HEK293 (cell line): ENCODE measurements at regions not wholly inside any gene's neighbourhood (a gene's known extent, or its start where the extent isn't known, plus 50 kb on each side); places are given as distances from the start of the nearest gene placed in this dataset.

Experiments
- CTCF ChIA-PET: fragments of 350-600 bp; formaldehyde crosslinking; extraction: SDS; loops from one replicate; lab custom pipeline; 2021; ENCODE audit warnings: antibody characterized with exemption; lab: Yijun Ruan, JAX
- POLR2A ChIA-PET: fragments of 300-600 bp; formaldehyde crosslinking; extraction: SDS; loops from one replicate; lab custom pipeline; 2020; ENCODE audit warnings: antibody characterized with exemption, inconsistent platforms; lab: Yijun Ruan, JAX
- H3K27ac ChIP-seq: fragments of 200-500 bp; sonication (Bioruptor generic); 2 replicates; pipeline ENCODE4 v1.5.1; 2014; ENCODE audit warnings: low read depth, low read length, control low read depth, inconsistent platforms; ENCODE audit errors: extremely low read depth
- H3K36me3 ChIP-seq, 2 experiments: fragments of 200-500 bp in 1 of 2; sonication (Bioruptor generic) in 1 of 2; 1 replicate in 1 of 2; 2 replicates in 1 of 2; pipeline ENCODE4 v1.5.1; 2014 to 2017; ENCODE audit warnings: inconsistent platforms in 2 of 2, low read length in 2 of 2; ENCODE audit not compliant: control insufficient read depth in 2 of 2, insufficient read depth in 1 of 2
- H3K4me1 ChIP-seq: fragments of 200-500 bp; sonication (Bioruptor generic); 2 replicates; pipeline ENCODE4 v1.5.1; 2014; ENCODE audit warnings: mild to moderate bottlenecking, low read length, inconsistent platforms; ENCODE audit not compliant: control insufficient read depth, insufficient read depth
- H3K4me3 ChIP-seq: 2 replicates; pipeline ENCODE4 v1.5.1; 2011; ENCODE audit warnings: low read depth, mild to moderate bottlenecking, control low read depth, low read length, moderate library complexity
- H3K9me3 ChIP-seq: fragments of 200-500 bp; sonication (Bioruptor generic); 2 replicates; pipeline ENCODE4 v1.5.1; 2014; ENCODE audit warnings: low read depth, low read length, inconsistent platforms; ENCODE audit not compliant: control insufficient read depth, insufficient read depth
- BCL11A ChIP-seq: fragments of 450-650 bp; formaldehyde crosslinking; IDR thresholded peaks from 2 replicates; pipeline ENCODE4 v1.5.1; 2016; ENCODE audit warnings: low read depth, missing biosample characterization, missing genetic modification characterization
- HOXD13 ChIP-seq: sonication (generic); formaldehyde crosslinking; IDR thresholded peaks from 2 replicates; pipeline ENCODE4 v1.8.0; 2022; ENCODE audit warnings: missing genetic modification reagents, borderline replicate concordance
- PRDM4 ChIP-seq: fragments of 450-650 bp; formaldehyde crosslinking; IDR thresholded peaks from 2 replicates; pipeline ENCODE4 v1.5.1; 2017; ENCODE audit warnings: missing biosample characterization, missing genetic modification characterization
- REST ChIP-seq: fragments of 450-650 bp; formaldehyde crosslinking; IDR thresholded peaks from 2 replicates; pipeline ENCODE4 v1.5.1; 2016; ENCODE audit warnings: missing biosample characterization, missing genetic modification characterization
- SP3 ChIP-seq: fragments of 450-650 bp; formaldehyde crosslinking; IDR thresholded peaks from 2 replicates; pipeline ENCODE4 v1.5.1; 2016; ENCODE audit warnings: missing biosample characterization, missing genetic modification characterization
- ZBTB20 ChIP-seq: fragments of 450-650 bp; formaldehyde crosslinking; IDR thresholded peaks from 2 replicates; pipeline ENCODE4 v1.5.1; 2016; ENCODE audit warnings: missing biosample characterization, missing genetic modification characterization
- ZNF16 ChIP-seq: fragments of 450-650 bp; formaldehyde crosslinking; IDR thresholded peaks from 2 replicates; pipeline ENCODE4 v1.5.1; 2016; ENCODE audit warnings: low read depth, missing biosample characterization, missing genetic modification characterization
- ZNF174 ChIP-seq: fragments of 450-650 bp; formaldehyde crosslinking; IDR thresholded peaks from 2 replicates; pipeline ENCODE4 v1.5.0; 2017; ENCODE audit warnings: missing biosample characterization, mild to moderate bottlenecking, missing genetic modification characterization
- ZNF202 ChIP-seq: fragments of 450-650 bp; formaldehyde crosslinking; IDR thresholded peaks from 2 replicates; pipeline ENCODE4 v1.5.1; 2016; ENCODE audit warnings: missing biosample characterization, missing genetic modification characterization, borderline replicate concordance
- ZNF350 ChIP-seq: fragments of 450-650 bp; formaldehyde crosslinking; IDR thresholded peaks from 2 replicates; pipeline ENCODE4 v1.5.0; 2017; ENCODE audit warnings: missing biosample characterization, mild to moderate bottlenecking, missing genetic modification characterization
- ZNF426 ChIP-seq: fragments of 450-650 bp; formaldehyde crosslinking; IDR thresholded peaks from 2 replicates; pipeline ENCODE4 v1.5.1; 2017; ENCODE audit warnings: missing biosample characterization, missing genetic modification characterization, mild to moderate bottlenecking, inconsistent platforms, moderate library complexity
- ZNF473 ChIP-seq: fragments of 450-650 bp; formaldehyde crosslinking; IDR thresholded peaks from 2 replicates; pipeline ENCODE4 v1.5.1; 2017; ENCODE audit warnings: missing biosample characterization, missing genetic modification characterization
- ZNF48 ChIP-seq: fragments of 450-650 bp; formaldehyde crosslinking; IDR thresholded peaks from 2 replicates; pipeline ENCODE4 v1.5.1; 2016; ENCODE audit warnings: missing biosample characterization, missing genetic modification characterization
- ZNF501 ChIP-seq: fragments of 450-650 bp; formaldehyde crosslinking; IDR thresholded peaks from 2 replicates; pipeline ENCODE4 v1.5.1; 2016; ENCODE audit warnings: missing biosample characterization, missing genetic modification characterization
- ZNF560 ChIP-seq: fragments of 450-650 bp; formaldehyde crosslinking; IDR thresholded peaks from 2 replicates; pipeline ENCODE4 v1.5.1; 2017; ENCODE audit warnings: missing biosample characterization, missing genetic modification characterization, borderline replicate concordance
- ZNF610 ChIP-seq: fragments of 450-650 bp; formaldehyde crosslinking; IDR thresholded peaks from 2 replicates; pipeline ENCODE4 v1.5.1; 2016; ENCODE audit warnings: missing biosample characterization, missing genetic modification characterization, borderline replicate concordance
- ZNF626 ChIP-seq: fragments of 450-650 bp; sonication (Bioruptor Pico); formaldehyde crosslinking; IDR thresholded peaks from 2 replicates; pipeline ENCODE4 v1.5.1; 2018; ENCODE audit warnings: missing biosample characterization, missing genetic modification characterization, inconsistent platforms
- ZNF747 ChIP-seq: fragments of 450-650 bp; formaldehyde crosslinking; IDR thresholded peaks from 2 replicates; pipeline ENCODE4 v1.5.1; 2016; ENCODE audit warnings: missing biosample characterization, missing genetic modification characterization
- ZNF777 ChIP-seq: fragments of 450-650 bp; formaldehyde crosslinking; IDR thresholded peaks from 2 replicates; pipeline ENCODE4 v1.5.1; 2017; ENCODE audit warnings: missing biosample characterization, missing genetic modification characterization, borderline replicate concordance
- TF ChIP-seq, protein P1 (sequence below): fragments of 450-650 bp; formaldehyde crosslinking; IDR thresholded peaks from 2 replicates; pipeline ENCODE4 v1.5.1; 2016; ENCODE audit warnings: missing biosample characterization, missing genetic modification characterization
- TF ChIP-seq, protein P2 (sequence below): fragments of 450-650 bp; formaldehyde crosslinking; IDR thresholded peaks from 2 replicates; pipeline ENCODE4 v1.5.1; 2017; ENCODE audit warnings: missing biosample characterization, missing genetic modification characterization

GRCh38 chr20:56163806-56164205 is 84.7 kb upstream of the MC3R start (continued):
- TF ChIP-seq PRDM4 (tag by site-specific recombination) (no peak), ZNF426 (tag by site-specific recombination) (no peak), SP3 (no peak), BCL11A (no peak), ZNF560 (no peak), ZNF473 (no peak), ZBTB20 (no peak), ZNF174 (no peak), ZNF747 (tag by site-specific recombination) (no peak)
- TF ChIP-seq, protein P1, sequence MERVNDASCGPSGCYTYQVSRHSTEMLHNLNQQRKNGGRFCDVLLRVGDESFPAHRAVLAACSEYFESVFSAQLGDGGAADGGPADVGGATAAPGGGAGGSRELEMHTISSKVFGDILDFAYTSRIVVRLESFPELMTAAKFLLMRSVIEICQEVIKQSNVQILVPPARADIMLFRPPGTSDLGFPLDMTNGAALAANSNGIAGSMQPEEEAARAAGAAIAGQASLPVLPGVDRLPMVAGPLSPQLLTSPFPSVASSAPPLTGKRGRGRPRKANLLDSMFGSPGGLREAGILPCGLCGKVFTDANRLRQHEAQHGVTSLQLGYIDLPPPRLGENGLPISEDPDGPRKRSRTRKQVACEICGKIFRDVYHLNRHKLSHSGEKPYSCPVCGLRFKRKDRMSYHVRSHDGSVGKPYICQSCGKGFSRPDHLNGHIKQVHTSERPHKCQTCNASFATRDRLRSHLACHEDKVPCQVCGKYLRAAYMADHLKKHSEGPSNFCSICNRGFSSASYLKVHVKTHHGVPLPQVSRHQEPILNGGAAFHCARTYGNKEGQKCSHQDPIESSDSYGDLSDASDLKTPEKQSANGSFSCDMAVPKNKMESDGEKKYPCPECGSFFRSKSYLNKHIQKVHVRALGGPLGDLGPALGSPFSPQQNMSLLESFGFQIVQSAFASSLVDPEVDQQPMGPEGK (tag by site-specific recombination): no peak

- ChIA-PET CTCF (no interaction called here), POLR2A (no interaction called here)
- Histone ChIP-seq H3K36me3 (no peaks in the 10 kb centered on the region), H3K27ac (no peak overlapping the region), H3K4me1 (no peaks in the 10 kb centered on the region), H3K9me3 (no peaks in the 10 kb centered on the region), H3K4me3 (no peak overlapping the region)
- TF ChIP-seq ZNF350 (tag by site-specific recombination) (no peak), ZNF777 (tag by site-specific recombination) (no peak)
- TF ChIP-seq, protein P2, sequence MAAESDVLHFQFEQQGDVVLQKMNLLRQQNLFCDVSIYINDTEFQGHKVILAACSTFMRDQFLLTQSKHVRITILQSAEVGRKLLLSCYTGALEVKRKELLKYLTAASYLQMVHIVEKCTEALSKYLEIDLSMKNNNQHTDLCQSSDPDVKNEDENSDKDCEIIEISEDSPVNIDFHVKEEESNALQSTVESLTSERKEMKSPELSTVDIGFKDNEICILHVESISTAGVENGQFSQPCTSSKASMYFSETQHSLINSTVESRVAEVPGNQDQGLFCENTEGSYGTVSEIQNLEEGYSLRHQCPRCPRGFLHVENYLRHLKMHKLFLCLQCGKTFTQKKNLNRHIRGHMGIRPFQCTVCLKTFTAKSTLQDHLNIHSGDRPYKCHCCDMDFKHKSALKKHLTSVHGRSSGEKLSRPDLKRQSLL (tag by site-specific recombination): no peak
These were observed 81.6 kb upstream of the MC3R start for GRCh38 chr20:56166781-56167465.

DNA sequence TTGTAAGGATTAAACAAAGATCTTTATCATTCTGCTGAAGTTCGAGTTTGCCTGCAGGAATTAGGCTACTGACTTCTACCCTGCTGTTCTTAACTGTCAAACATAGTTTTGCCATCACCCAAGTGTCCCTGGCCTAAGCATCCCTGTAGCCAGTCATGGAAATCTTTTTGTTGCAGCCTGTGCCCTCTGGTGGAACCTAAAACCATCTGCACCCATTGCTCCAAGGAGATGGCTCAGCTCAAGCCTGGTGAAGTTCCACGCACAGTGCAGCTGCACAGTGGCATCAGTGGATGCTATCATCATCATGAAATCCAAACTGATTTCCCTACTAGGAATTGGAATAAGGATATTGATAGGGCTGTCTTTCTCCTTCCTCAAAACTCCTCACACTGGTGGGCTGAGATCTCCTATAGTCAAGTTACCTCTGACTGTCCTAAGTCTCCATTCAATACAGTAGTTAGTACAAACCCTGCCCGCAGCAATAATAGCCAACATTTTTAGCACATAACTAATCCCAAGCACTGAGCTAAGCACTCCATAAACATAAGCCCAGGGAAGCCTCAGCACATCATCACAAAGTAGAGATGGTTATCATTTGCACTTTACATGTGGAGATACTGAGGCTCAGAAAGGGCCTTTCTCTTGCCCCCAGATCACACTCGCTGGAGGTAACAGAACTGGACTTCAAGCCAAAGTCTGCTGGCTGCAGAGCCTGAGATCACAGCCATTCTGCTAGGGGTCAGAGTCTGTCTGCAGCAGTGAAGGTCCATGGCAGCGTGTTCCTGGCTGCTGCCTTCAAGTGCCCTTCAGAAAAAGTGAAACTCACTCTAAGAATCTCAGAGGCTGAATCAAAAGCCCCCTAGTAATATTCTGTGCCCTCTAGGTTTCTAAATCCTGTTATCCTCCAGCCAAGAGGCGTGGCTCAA is 77.2 kb upstream of the MC3R start:
- no peaks in the 10 kb centered on the region for H3K4me1 ChIP-seq
- CTCF ChIA-PET: no interaction called here
- no peaks in the 10 kb centered on the region for H3K36me3 ChIP-seq
- no peak overlapping the region for H3K27ac ChIP-seq
- POLR2A ChIA-PET: no interaction called here
- H3K9me3 ChIP-seq: no peaks in the 10 kb centered on the region
- H3K4me3 ChIP-seq: no peak overlapping the region
- TF ChIP-seq HOXD13 (CRISPR knock-in tag) (no peak), ZNF350 (tag by site-specific recombination) (no peak), ZNF610 (tag by site-specific recombination) (no peak), ZNF501 (tag by site-specific recombination) (no peak), ZNF48 (no peak), REST (tag by site-specific recombination) (no peak), ZNF202 (no peak), ZNF16 (tag by site-specific recombination) (no peak), ZNF626 (no peak)
